ENCODE measurements at regions not wholly inside any gene's neighbourhood (a gene's known extent, or its start where the extent isn't known, plus 50 kb on each side); places are given as distances from the start of the nearest gene placed in this dataset.

GRCh38 chr6:139536751-139537617 is 162.5 kb upstream of the CITED2 start:
- Histone ChIP-seq H3K27ac (no peak overlapping the region), H3K9me2 (ENCODE audit: insufficient read depth) (no peaks in the 10 kb centered on the region), H3K79me2 (ENCODE audit: insufficient read depth) (no peaks in the 10 kb centered on the region), H3K36me3 (ENCODE audit: low read depth) (no peaks in the 10 kb centered on the region), H4K20me1 (ENCODE audit: insufficient read depth) (no peaks in the 10 kb centered on the region), H3K4me3 (no peak overlapping the region), H3K9me3 (ENCODE audit: low read depth) (no peaks in the 10 kb centered on the region), H3F3A (ENCODE audit: insufficient read depth) (peaks cover 42% of the 10 kb centered on the region), H2AFZ (no peak overlapping the region), H3K4me2 (ENCODE audit: unreplicated experiment) (no peak overlapping the region), H3K9ac (no peak overlapping the region), H3K4me1 (ENCODE audit: insufficient read depth) (peaks cover 45% of the 10 kb centered on the region), H3K27me3 (replicated peaks; ENCODE audit: insufficient read depth) (no peaks in the 10 kb centered on the region)
- 97 to 98% methylated on average over 8 of the region's 8 CpGs for WGBS, 2 experiments (ENCODE audit: low coverage in 1 of 2, low lambda C conversion rate in 2 of 2, missing lambda C conversion rate in 2 of 2)
- in situ Hi-C loops (cut with MboI) = no loop called here
- no peak for DNase-seq
- TF ChIP-seq EZH2phosphoT487 (IDR thresholded peaks at IDR 0.05; ENCODE audit: insufficient read depth, low read depth) = no peak
- TF ChIP-seq EZH2 (IDR thresholded peaks at IDR 0.05; ENCODE audit: insufficient read depth, poor library complexity, severe bottlenecking) = no peak

GRCh38 chr6:139534472-139535115 is 160.1 kb upstream of the CITED2 start:
- no peaks in the 10 kb centered on the region for H3K36me3 ChIP-seq (ENCODE audit: low read depth)
- H3K27me3 ChIP-seq (replicated peaks; ENCODE audit: insufficient read depth) = no peaks in the 10 kb centered on the region
- 66 to 69% methylated on average over 5 of the region's 5 CpGs for WGBS, 2 experiments (ENCODE audit: low coverage in 1 of 2, low lambda C conversion rate in 2 of 2, missing lambda C conversion rate in 2 of 2)
- in situ Hi-C loops (cut with MboI) = no loop called here
- H3K4me3 ChIP-seq = no peak overlapping the region
- H2AFZ ChIP-seq = peak overlapping the region; percentile 60
- H3K27ac ChIP-seq = no peak overlapping the region
- DNase-seq = no peak
- H3F3A ChIP-seq (ENCODE audit: insufficient read depth) = peaks cover 30% of the 10 kb centered on the region
- peak overlapping the region; percentile 11 for H3K4me2 ChIP-seq (ENCODE audit: unreplicated experiment)
- H3K9me2 ChIP-seq (ENCODE audit: insufficient read depth) = no peaks in the 10 kb centered on the region
- H3K79me2 ChIP-seq (ENCODE audit: insufficient read depth) = no peaks in the 10 kb centered on the region
- TF ChIP-seq EZH2 (IDR thresholded peaks at IDR 0.05; ENCODE audit: insufficient read depth, poor library complexity, severe bottlenecking) = no peak
- no peak for TF ChIP-seq EZH2phosphoT487 (IDR thresholded peaks at IDR 0.05; ENCODE audit: insufficient read depth, low read depth)
- peaks cover 44% of the 10 kb centered on the region for H3K4me1 ChIP-seq (ENCODE audit: insufficient read depth)
- no peak overlapping the region for H3K9ac ChIP-seq
- no peaks in the 10 kb centered on the region for H3K9me3 ChIP-seq (ENCODE audit: low read depth)
- no peaks in the 10 kb centered on the region for H4K20me1 ChIP-seq (ENCODE audit: insufficient read depth)

GRCh38 chr6:139533573-139534471 is 159.4 kb upstream of the CITED2 start:
- TF ChIP-seq EZH2 (IDR thresholded peaks at IDR 0.05; ENCODE audit: insufficient read depth, poor library complexity, severe bottlenecking) = no peak
- TF ChIP-seq EZH2phosphoT487 (IDR thresholded peaks at IDR 0.05; ENCODE audit: insufficient read depth, low read depth) = no peak
- Histone ChIP-seq H3K9me2 (ENCODE audit: insufficient read depth) (no peaks in the 10 kb centered on the region), H3K27me3 (replicated peaks; ENCODE audit: insufficient read depth) (no peaks in the 10 kb centered on the region), H3F3A (ENCODE audit: insufficient read depth) (peaks cover 24% of the 10 kb centered on the region), H3K9me3 (ENCODE audit: low read depth) (no peaks in the 10 kb centered on the region), H3K4me3 (0 out of 2 replicates have a peak overlapping the region, but pooled peaks have one; percentile 2), H3K79me2 (ENCODE audit: insufficient read depth) (no peaks in the 10 kb centered on the region), H3K4me1 (ENCODE audit: insufficient read depth) (peaks cover 38% of the 10 kb centered on the region), H3K27ac (peak overlapping the region; percentile 51), H3K4me2 (ENCODE audit: unreplicated experiment) (peak overlapping the region; percentile 23), H3K9ac (peak overlapping the region; percentile 18; the same call in 1 of the 2 replicates), H3K36me3 (ENCODE audit: low read depth) (no peaks in the 10 kb centered on the region), H2AFZ (peak overlapping the region; percentile 60), H4K20me1 (ENCODE audit: insufficient read depth) (no peaks in the 10 kb centered on the region)
- 51 to 52% methylated on average over 11 of the region's 11 CpGs for WGBS, 2 experiments (ENCODE audit: low coverage in 1 of 2, low lambda C conversion rate in 2 of 2, missing lambda C conversion rate in 2 of 2)
- peak; percentile 76 for DNase-seq
- in situ Hi-C loops (cut with MboI) = no loop called here

- in situ Hi-C loops (cut with MboI) = no loop called here
- Histone ChIP-seq H3K36me3 (ENCODE audit: low read depth) (no peaks in the 10 kb centered on the region), H3K4me1 (ENCODE audit: insufficient read depth) (peaks cover 38% of the 10 kb centered on the region), H3K79me2 (ENCODE audit: insufficient read depth) (no peaks in the 10 kb centered on the region), H3F3A (ENCODE audit: insufficient read depth) (peaks cover 24% of the 10 kb centered on the region), H3K27me3 (replicated peaks; ENCODE audit: insufficient read depth) (no peaks in the 10 kb centered on the region), H3K27ac (peak overlapping the region; percentile 51), H3K9me2 (ENCODE audit: insufficient read depth) (no peaks in the 10 kb centered on the region), H4K20me1 (ENCODE audit: insufficient read depth) (no peaks in the 10 kb centered on the region), H2AFZ (peak overlapping the region; percentile 60), H3K4me2 (ENCODE audit: unreplicated experiment) (peak overlapping the region; percentile 23), H3K4me3 (0 out of 2 replicates have a peak overlapping the region, but pooled peaks have one; percentile 2), H3K9me3 (ENCODE audit: low read depth) (no peaks in the 10 kb centered on the region), H3K9ac (peak overlapping the region; percentile 18; the same call in 1 of the 2 replicates)
- DNase-seq = no peak
- WGBS, 2 experiments (ENCODE audit: low coverage in 1 of 2, low lambda C conversion rate in 2 of 2, missing lambda C conversion rate in 2 of 2) = 69 to 72% methylated on average over 4 of the region's 4 CpGs
- TF ChIP-seq EZH2phosphoT487 (IDR thresholded peaks at IDR 0.05; ENCODE audit: insufficient read depth, low read depth) (no peak), EZH2 (IDR thresholded peaks at IDR 0.05; ENCODE audit: insufficient read depth, poor library complexity, severe bottlenecking) (no peak)
Observed at GRCh38 chr6:139533171-139533570, 158.7 kb upstream of the CITED2 start.

Measured in GM23248 (cell line).